GM12878 (cell line): ENCODE measurements at regions not wholly inside any gene's neighbourhood (a gene's known extent, or its start where the extent isn't known, plus 50 kb on each side); places are given as distances from the start of the nearest gene placed in this dataset.

Experiments used
- ATAC-seq: fragments of 200-7000 bp; cut with Tn5 transposase; 3 replicates; pipeline ENCODE4 v1.9.1; 2020; ENCODE audit warnings: mild to moderate bottlenecking, moderate library complexity
- BruUV-seq: library from RNA; stranded (reverse); fragments of 400-500 nt; replicated peaks from 2 replicates; lab custom pipeline; 2021; lab: Mats Ljungman, UMichigan
- CTCF ChIA-PET: fragments of 300-600 bp; sonication (Branson Sonifier 250); formaldehyde crosslinking; extraction: SDS; loops from one replicate; lab custom pipeline; 2021; ENCODE audit warnings: inconsistent platforms; lab: Yijun Ruan, JAX
- POLR2A ChIA-PET: fragments of 350-600 bp; formaldehyde crosslinking; extraction: SDS; loops from one replicate; lab custom pipeline; 2021; ENCODE audit warnings: inconsistent platforms; lab: Charles Lee
- RAD21 ChIA-PET: fragments of 300-600 bp; sonication (Branson Sonifier 250); formaldehyde crosslinking; loops from one replicate; lab custom pipeline; 2023; ENCODE audit warnings: antibody characterized with exemption; ENCODE audit not compliant: unreplicated experiment; lab: Charles Lee
- SMC1A ChIA-PET: fragments of 300-600 bp; sonication (Branson Sonifier 250); formaldehyde crosslinking; loops from one replicate; lab custom pipeline; 2023; ENCODE audit not compliant: unreplicated experiment, uncharacterized antibody; lab: Charles Lee
- DNase-seq: peaks from one replicate; pipeline ENCODE4 v3.0.0-alpha.2; 2011; ENCODE audit warnings: low read depth, low spot score
- FAIRE-seq: peaks from 3 replicates; lab custom pipeline; 2011; peaks lifted over from hg19 to GRCh38; lab: Jason Lieb, UNC
- H2AFZ ChIP-seq: 2 replicates; pipeline ENCODE4 v1.6.0; 2011; ENCODE audit warnings: low read depth, low read length, control low read depth; ENCODE audit not compliant: control insufficient read depth
- H3K27ac ChIP-seq: 2 replicates; pipeline ENCODE4 v1.5.1; 2011; ENCODE audit warnings: control low read depth; ENCODE audit not compliant: control insufficient read depth, insufficient read depth
- H3K27me3 ChIP-seq, 2 experiments: replicated peaks in 1 of 2; 2 replicates each; pipeline versions ENCODE4 v1.6.0 to v1.6.1; 2011; ENCODE audit warnings: low read length in 1 of 2; ENCODE audit not compliant: control insufficient read depth in 2 of 2, insufficient read depth in 2 of 2
- H3K36me3 ChIP-seq, 2 experiments: 2 replicates each; pipeline ENCODE4 v1.5.1; 2011; ENCODE audit warnings: low read length in 1 of 2; ENCODE audit not compliant: control insufficient read depth in 2 of 2, insufficient read depth in 2 of 2
- H3K4me1 ChIP-seq: 2 replicates; pipeline ENCODE4 v1.6.1; 2011; ENCODE audit warnings: mild to moderate bottlenecking, low read length, moderate library complexity, mixed read lengths; ENCODE audit not compliant: control insufficient read depth, insufficient read depth
- H3K4me2 ChIP-seq: 2 replicates; pipeline ENCODE4 v1.6.0; 2011; ENCODE audit warnings: control low read depth; ENCODE audit not compliant: control insufficient read depth, insufficient read depth
- H3K4me3 ChIP-seq: fragments of 200-600 bp; sonication (generic); 2 replicates; pipeline ENCODE4 v1.5.1; 2016
- H3K79me2 ChIP-seq: 2 replicates; pipeline ENCODE4 v1.6.0; 2011; ENCODE audit warnings: low read length; ENCODE audit not compliant: control insufficient read depth, insufficient read depth
- H3K9ac ChIP-seq: 2 replicates; pipeline ENCODE4 v1.8.0; 2011; ENCODE audit warnings: low read length, control low read depth, mixed read lengths; ENCODE audit not compliant: control insufficient read depth, insufficient read depth
- H3K9me3 ChIP-seq: replicated peaks from 3 replicates; pipeline ENCODE4 v1.5.1; 2011; ENCODE audit warnings: mild to moderate bottlenecking, low read length; ENCODE audit not compliant: control insufficient read depth, insufficient read depth
- H4K20me1 ChIP-seq: 2 replicates; pipeline ENCODE4 v1.6.0; 2011; ENCODE audit not compliant: control insufficient read depth, insufficient read depth
- ATF7 ChIP-seq: fragments of 450-650 bp; IDR thresholded peaks from 2 replicates; pipeline ENCODE4 v1.6.1; 2016; ENCODE audit warnings: low read depth, mild to moderate bottlenecking
- CREM ChIP-seq: IDR thresholded peaks from 2 replicates; pipeline ENCODE4 v1.6.1; 2014; ENCODE audit warnings: antibody characterized with exemption, low read depth
- FOXM1 ChIP-seq: IDR thresholded peaks from 2 replicates; pipeline ENCODE4 v1.6.1; 2012; ENCODE audit warnings: low read depth, mild to moderate bottlenecking, inconsistent platforms, low read length, moderate library complexity
- MYB ChIP-seq: fragments of 150-350 bp; IDR thresholded peaks from 2 replicates; pipeline ENCODE4 v1.6.1; 2014; ENCODE audit warnings: mild to moderate bottlenecking, low read depth, low read length, borderline replicate concordance
- NFYA ChIP-seq: IDR thresholded peaks from 2 replicates; pipeline ENCODE4 v1.6.1; 2011; ENCODE audit warnings: low read depth, mild to moderate bottlenecking, low read length, improper control_type of control experiment, borderline replicate concordance
- PML ChIP-seq: IDR thresholded peaks from 2 replicates; pipeline ENCODE4 v1.6.1; 2012; ENCODE audit warnings: low read length, inconsistent platforms
- RBBP5 ChIP-seq: fragments of 200-600 bp; sonication (generic); conservative IDR thresholded peaks from 2 replicates; pipeline ENCODE4 v1.6.1; 2016
- SMAD5 ChIP-seq: IDR thresholded peaks from 2 replicates; pipeline ENCODE4 v1.6.1; 2016; ENCODE audit warnings: antibody characterized with exemption, low read depth
- SREBF2 ChIP-seq: IDR thresholded peaks from 2 replicates; pipeline ENCODE4 v1.6.1; 2012; ENCODE audit warnings: mild to moderate bottlenecking, low read length
- TCF3 ChIP-seq: IDR thresholded peaks from 2 replicates; pipeline ENCODE4 v1.6.1; 2012; ENCODE audit warnings: low read depth, mild to moderate bottlenecking, low read length, borderline replicate concordance; ENCODE audit not compliant: insufficient read depth
- TCF7 ChIP-seq: IDR thresholded peaks from 2 replicates; pipeline ENCODE4 v1.6.1; 2014; ENCODE audit warnings: antibody characterized with exemption, borderline replicate concordance
- ZSCAN29 ChIP-seq: fragments of 450-650 bp; IDR thresholded peaks from 2 replicates; pipeline ENCODE4 v1.6.1; 2017; ENCODE audit warnings: mild to moderate bottlenecking, moderate library complexity
- in situ Hi-C: fragments of 300-500 bp; cut with MboI; formaldehyde crosslinking; loops from 9 replicates; pipeline ENCODE4 v1.14.3; 2018; ENCODE audit warnings: mixed read lengths
- intact Hi-C: fragments of 100-400 bp; cut with micrococcal nuclease; formaldehyde crosslinking; loops from one replicate; pipeline ENCODE4 v1.14.2; 2022; ENCODE audit not compliant: unreplicated experiment
- TF ChIP-seq, protein P1 (sequence below): fragments of 450-650 bp; IDR thresholded peaks from 2 replicates; pipeline ENCODE4 v1.6.1; 2016; ENCODE audit warnings: mild to moderate bottlenecking
- TF ChIP-seq, protein P2 (sequence below): IDR thresholded peaks from 2 replicates; pipeline ENCODE4 v1.6.1; 2011; ENCODE audit warnings: borderline replicate concordance, low read depth, mild to moderate bottlenecking, moderate library complexity, mixed read lengths, low read length; ENCODE audit not compliant: insufficient read depth; ENCODE audit errors: extremely low read length
- TF ChIP-seq, protein P3 (sequence below): IDR thresholded peaks from 2 replicates; pipeline ENCODE4 v1.6.1; 2012; ENCODE audit warnings: low read depth, low read length, improper control_type of control experiment

DNA sequence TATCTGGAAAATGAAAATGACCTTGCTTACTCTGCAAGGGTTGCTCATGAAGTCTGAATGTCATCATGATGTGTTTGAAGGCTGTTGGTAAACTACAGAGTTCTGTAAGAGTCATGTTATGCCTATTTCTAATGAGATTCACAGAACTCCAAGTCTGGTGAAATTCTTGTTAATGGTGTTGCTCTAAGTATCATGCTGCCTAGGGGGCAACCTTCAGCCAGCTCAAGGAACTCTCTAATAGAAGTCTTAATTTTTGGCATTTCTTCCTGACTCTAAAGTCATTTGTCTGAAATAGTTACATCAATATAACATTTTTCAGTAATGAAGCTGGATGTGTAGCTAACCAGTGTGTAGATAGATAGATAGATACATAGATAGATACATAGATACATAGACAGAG, 302.8 kb downstream of the FAT3 start:
- H4K20me1 ChIP-seq, result no peaks in the 10 kb centered on the region
- no peaks in the 10 kb centered on the region for H3K27me3 ChIP-seq
- ChIA-PET POLR2A (no interaction called here), CTCF (no interaction called here), SMC1A (no interaction called here), RAD21 (no interaction called here)
- no TSS peak for BruUV-seq
- TF ChIP-seq TCF3 (no peak), ZSCAN29 (no peak), RBBP5 (no peak), NFYA (no peak), SMAD5 (no peak), CREM (no peak), PML (no peak), ATF7 (no peak), FOXM1 (no peak), TCF7 (no peak), SREBF2 (no peak), MYB (no peak)
- TF ChIP-seq, protein P1, sequence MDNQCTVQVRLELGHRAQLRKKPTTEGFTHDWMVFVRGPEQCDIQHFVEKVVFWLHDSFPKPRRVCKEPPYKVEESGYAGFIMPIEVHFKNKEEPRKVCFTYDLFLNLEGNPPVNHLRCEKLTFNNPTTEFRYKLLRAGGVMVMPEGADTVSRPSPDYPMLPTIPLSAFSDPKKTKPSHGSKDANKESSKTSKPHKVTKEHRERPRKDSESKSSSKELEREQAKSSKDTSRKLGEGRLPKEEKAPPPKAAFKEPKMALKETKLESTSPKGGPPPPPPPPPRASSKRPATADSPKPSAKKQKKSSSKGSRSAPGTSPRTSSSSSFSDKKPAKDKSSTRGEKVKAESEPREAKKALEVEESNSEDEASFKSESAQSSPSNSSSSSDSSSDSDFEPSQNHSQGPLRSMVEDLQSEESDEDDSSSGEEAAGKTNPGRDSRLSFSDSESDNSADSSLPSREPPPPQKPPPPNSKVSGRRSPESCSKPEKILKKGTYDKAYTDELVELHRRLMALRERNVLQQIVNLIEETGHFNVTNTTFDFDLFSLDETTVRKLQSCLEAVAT, result no peak
- TF ChIP-seq, protein P2, sequence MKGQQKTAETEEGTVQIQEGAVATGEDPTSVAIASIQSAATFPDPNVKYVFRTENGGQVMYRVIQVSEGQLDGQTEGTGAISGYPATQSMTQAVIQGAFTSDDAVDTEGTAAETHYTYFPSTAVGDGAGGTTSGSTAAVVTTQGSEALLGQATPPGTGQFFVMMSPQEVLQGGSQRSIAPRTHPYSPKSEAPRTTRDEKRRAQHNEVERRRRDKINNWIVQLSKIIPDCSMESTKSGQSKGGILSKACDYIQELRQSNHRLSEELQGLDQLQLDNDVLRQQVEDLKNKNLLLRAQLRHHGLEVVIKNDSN, result no peak
- TF ChIP-seq, protein P3, sequence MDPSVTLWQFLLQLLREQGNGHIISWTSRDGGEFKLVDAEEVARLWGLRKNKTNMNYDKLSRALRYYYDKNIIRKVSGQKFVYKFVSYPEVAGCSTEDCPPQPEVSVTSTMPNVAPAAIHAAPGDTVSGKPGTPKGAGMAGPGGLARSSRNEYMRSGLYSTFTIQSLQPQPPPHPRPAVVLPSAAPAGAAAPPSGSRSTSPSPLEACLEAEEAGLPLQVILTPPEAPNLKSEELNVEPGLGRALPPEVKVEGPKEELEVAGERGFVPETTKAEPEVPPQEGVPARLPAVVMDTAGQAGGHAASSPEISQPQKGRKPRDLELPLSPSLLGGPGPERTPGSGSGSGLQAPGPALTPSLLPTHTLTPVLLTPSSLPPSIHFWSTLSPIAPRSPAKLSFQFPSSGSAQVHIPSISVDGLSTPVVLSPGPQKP, result no peak
- no peaks in the 10 kb centered on the region for H3K9me3 ChIP-seq
- DNase-seq (no peak), FAIRE-seq (no peak), ATAC-seq (no peak)
- no peak overlapping the region for H3K27ac ChIP-seq
- no peaks in the 10 kb centered on the region for H3K79me2 ChIP-seq
- H3K4me1 ChIP-seq, result no peaks in the 10 kb centered on the region
- H3K4me2 ChIP-seq, result no peak overlapping the region
- no peak overlapping the region for H3K9ac ChIP-seq
- in situ Hi-C loops (no loop called here), intact Hi-C loops (no loop called here)
- H3K4me3 ChIP-seq, result no peak overlapping the region
- no peak overlapping the region for H2AFZ ChIP-seq
- no peaks in the 10 kb centered on the region for H3K36me3 ChIP-seq
